K562 (cell line): ENCODE measurements at regions not wholly inside any gene's neighbourhood (a gene's known extent, or its start where the extent isn't known, plus 50 kb on each side); places are given as distances from the start of the nearest gene placed in this dataset.

Experiments
- ATAC-seq: fragments of 200-7000 bp; cut with Tn5 transposase; 3 replicates; pipeline ENCODE4 v1.9.1; 2020; ENCODE audit warnings: moderate library complexity
- BruUV-seq: library from RNA; stranded (reverse); fragments of 400-500 nt; replicated peaks from 2 replicates; lab custom pipeline; 2021; lab: Mats Ljungman, UMichigan
- CTCF ChIA-PET: fragments of 300-600 bp; formaldehyde crosslinking; extraction: SDS; loops from one replicate; lab custom pipeline; 2021; ENCODE audit warnings: low intra/inter-chr PET ratio; lab: Yijun Ruan, JAX
- POLR2A ChIA-PET: fragments of 300-600, 350-650 bp; sonication (Branson Sonifier 250); formaldehyde crosslinking; extraction: SDS; loops from one replicate; lab custom pipeline; 2021; ENCODE audit warnings: antibody characterized with exemption, inconsistent platforms; lab: Yijun Ruan, JAX
- DNase-seq, 4 experiments: peaks; one replicate each; pipeline versions ENCODE4 v3.0.0 to v3.0.0-alpha.2; 2011 to 2018; ENCODE audit warnings: low spot score in 3 of 4, mixed read lengths in 3 of 4; ENCODE audit errors: extremely low read depth in 1 of 4
- FAIRE-seq: peaks from 2 replicates; lab custom pipeline; 2011; peaks lifted over from hg19 to GRCh38; lab: Jason Lieb, UNC
- H2AFZ ChIP-seq: 2 replicates; pipeline ENCODE4 v1.6.0; 2011; ENCODE audit warnings: low read depth, low read length, control low read depth, inconsistent platforms
- H3K27ac ChIP-seq: fragments of 200-600 bp; 3 replicates; pipeline ENCODE4 v1.8.0; 2011; ENCODE audit warnings: low read depth, mild to moderate bottlenecking, control low read depth, inconsistent platforms, low read length, moderate library complexity, mixed read lengths; ENCODE audit errors: extremely low read depth
- H3K27me3 ChIP-seq, 2 experiments: fragments of 300-600 bp in 1 of 2; 2 replicates in 1 of 2; 3 replicates in 1 of 2; pipeline versions ENCODE4 v1.6.0 to v1.8.0; 2011; ENCODE audit warnings: inconsistent platforms in 2 of 2, low read length in 2 of 2, mild to moderate bottlenecking in 1 of 2, mixed read lengths in 1 of 2, moderate library complexity in 1 of 2; ENCODE audit not compliant: control insufficient read depth in 2 of 2, insufficient read depth in 2 of 2
- H3K36me3 ChIP-seq: fragments of 300-600 bp; 3 replicates; pipeline ENCODE4 v1.8.0; 2011; ENCODE audit warnings: mild to moderate bottlenecking, low read length, inconsistent platforms; ENCODE audit not compliant: control insufficient read depth, insufficient read depth
- H3K4me1 ChIP-seq, 2 experiments: fragments of 200-600 bp in 1 of 2; replicated peaks in 1 of 2; 2 replicates in 1 of 2; 3 replicates in 1 of 2; pipeline versions ENCODE4 v1.5.1 to v1.8.0; 2011; ENCODE audit warnings: inconsistent platforms in 2 of 2, low read length in 2 of 2, mild to moderate bottlenecking in 1 of 2, mixed read lengths in 1 of 2, moderate library complexity in 1 of 2; ENCODE audit not compliant: control insufficient read depth in 2 of 2, insufficient read depth in 2 of 2
- H3K4me2 ChIP-seq: 2 replicates; pipeline ENCODE4 v1.6.1; 2011; ENCODE audit warnings: low read length, control low read depth, inconsistent platforms, mixed read lengths; ENCODE audit not compliant: insufficient read depth
- H3K4me3 ChIP-seq: fragments of 200-600 bp; sonication (generic), shearing (Covaris generic); 2 replicates; pipeline ENCODE4 v1.5.1; 2016; ENCODE audit warnings: control low read depth, inconsistent platforms
- H3K79me2 ChIP-seq: fragments of 200-600 bp; 3 replicates; pipeline ENCODE4 v1.8.0; 2011; ENCODE audit warnings: low read length, inconsistent platforms; ENCODE audit not compliant: control insufficient read depth, insufficient read depth
- H3K9ac ChIP-seq, 2 experiments: 2 replicates each; pipeline versions ENCODE4 v1.6.0 to v1.6.1; 2011; ENCODE audit warnings: low read depth in 2 of 2, low read length in 2 of 2, control low read depth in 1 of 2, inconsistent platforms in 1 of 2, mild to moderate bottlenecking in 1 of 2, mixed read lengths in 1 of 2; ENCODE audit not compliant: insufficient read depth in 1 of 2
- H3K9me1 ChIP-seq: one replicate; pipeline ENCODE4 v1.6.0; 2011; ENCODE audit warnings: inconsistent platforms, mild to moderate bottlenecking, low read length, moderate library complexity; ENCODE audit not compliant: control insufficient read depth, insufficient read depth
- H3K9me3 ChIP-seq: replicated peaks from 2 replicates; pipeline ENCODE4 v1.5.1; 2011; ENCODE audit warnings: low read depth, low read length, inconsistent platforms; ENCODE audit not compliant: control insufficient read depth, insufficient read depth
- H4K20me1 ChIP-seq: replicated peaks from 2 replicates; pipeline ENCODE4 v1.6.1; 2011; ENCODE audit warnings: low read length, inconsistent platforms, mixed read lengths; ENCODE audit not compliant: control insufficient read depth, insufficient read depth
- ASH1L ChIP-seq: fragments of 450-650 bp; IDR thresholded peaks from 2 replicates; pipeline ENCODE4 v1.6.1; 2018; ENCODE audit warnings: borderline replicate concordance, mild to moderate bottlenecking, low read depth; ENCODE audit not compliant: partially characterized antibody
- GABPB2 ChIP-seq: fragments of 250-450 bp; sonication (Bioruptor Pico); conservative IDR thresholded peaks from 2 replicates; pipeline ENCODE4 v1.5.1; 2021; ENCODE audit warnings: mild to moderate bottlenecking
- OTX1 ChIP-seq: fragments of 450-650 bp; formaldehyde crosslinking; IDR thresholded peaks from 2 replicates; pipeline ENCODE4 v1.4.0; 2022; ENCODE audit warnings: mild to moderate bottlenecking
- PHF8 ChIP-seq: fragments of 200-600 bp; sonication (generic); IDR thresholded peaks from 2 replicates; pipeline ENCODE4 v1.6.1; 2012; ENCODE audit warnings: mixed run types, mild to moderate bottlenecking, inconsistent platforms, low read length, moderate library complexity, borderline replicate concordance
- RFX7 ChIP-seq: fragments of 250-450 bp; sonication (Bioruptor Pico); IDR thresholded peaks from 2 replicates; pipeline ENCODE4 v1.5.1; 2021; ENCODE audit warnings: mild to moderate bottlenecking
- ZFP91 ChIP-seq: sonication (generic); formaldehyde crosslinking; IDR thresholded peaks from 2 replicates; pipeline ENCODE4 v1.8.0; 2022; ENCODE audit warnings: mild to moderate bottlenecking, missing genetic modification reagents
- ZNF311 ChIP-seq: fragments of 250-450 bp; sonication (Bioruptor Pico); IDR thresholded peaks from 2 replicates; pipeline ENCODE4 v1.4.0; 2020; ENCODE audit warnings: mild to moderate bottlenecking, moderate library complexity
- ZNF436 ChIP-seq: fragments of 250-450, 450-650 bp; sonication (Bioruptor Pico); formaldehyde crosslinking; IDR thresholded peaks from 2 replicates; pipeline ENCODE4 v1.7.0; 2020; ENCODE audit warnings: mild to moderate bottlenecking
- ZNF512 ChIP-seq: IDR thresholded peaks from 2 replicates; pipeline ENCODE4 v1.6.1; 2016; ENCODE audit warnings: missing genetic modification characterization, missing compliant biosample characterization
- ZNF766 ChIP-seq: fragments of 200-800 bp; sonication (Bioruptor generic); conservative IDR thresholded peaks from 2 replicates; pipeline ENCODE4 v1.6.1; 2016; ENCODE audit warnings: missing genetic modification characterization, missing compliant biosample characterization
- WGBS: fragments of 100-300 bp; shearing (Covaris generic); methylation state at CpG from one replicate; pipeline ENCODE4 v1.1.6; 2016; ENCODE audit warnings: low coverage, mixed read lengths; ENCODE audit not compliant: insufficient coverage; ENCODE audit errors: missing lambda C conversion rate; 5-methylcytosine and 5-hydroxymethylcytosine counted together
- in situ Hi-C: fragments of 300-500 bp; cut with MboI; formaldehyde crosslinking; loops from 4 replicates; pipeline ENCODE4 v1.15.0; 2018; ENCODE audit warnings: inconsistent platforms, mixed read lengths
- intact Hi-C: fragments of 100-400 bp; cut with micrococcal nuclease; formaldehyde crosslinking; loops from 2 replicates; pipeline ENCODE4 v1.14.2; 2022

- Histone ChIP-seq H3K36me3 (no peaks in the 10 kb centered on the region), H2AFZ (no peak overlapping the region), H3K4me2 (no peak overlapping the region), H3K9me1 (no peaks in the 10 kb centered on the region), H3K4me3 (no peak overlapping the region), H3K4me1 (no peaks in the 10 kb centered on the region), H3K9me3 (no peaks in the 10 kb centered on the region), H3K9ac (no peak overlapping the region), H3K27me3 (no peaks in the 10 kb centered on the region), H3K79me2 (no peaks in the 10 kb centered on the region), H4K20me1 (no peaks in the 10 kb centered on the region), H3K27ac (no peak overlapping the region)
- no TSS peak for BruUV-seq
- DNase-seq (no peak), ATAC-seq (no peak), FAIRE-seq (no peak)
- WGBS, result 0% methylated on average over 2 of the region's 2 CpGs
- TF ChIP-seq ZNF766 (CRISPR knock-in tag) (no peak), ZNF311 (CRISPR knock-in tag) (no peak), ASH1L (no peak), RFX7 (CRISPR knock-in tag) (no peak), ZNF436 (CRISPR knock-in tag) (no peak), PHF8 (no peak), OTX1 (no peak), GABPB2 (CRISPR knock-in tag) (no peak), ZFP91 (CRISPR knock-in tag) (no peak), ZNF512 (no peak)
- ChIA-PET POLR2A (no interaction called here), CTCF (no interaction called here)
- intact Hi-C loops, result no loop called here
- in situ Hi-C loops, result no loop called here
Measured at GRCh38 chr7:52616552-52616951, 418.9 kb upstream of the POM121L12 start.
